Panc1 (cell line): ENCODE measurements at regions not wholly inside any gene's neighbourhood (a gene's known extent, or its start where the extent isn't known, plus 50 kb on each side); places are given as distances from the start of the nearest gene placed in this dataset.

ENCODE experiments used
- ATAC-seq: fragments of 200-7000 bp; cut with Tn5 transposase; 2 replicates; pipeline ENCODE4 v1.9.1; 2020; ENCODE audit warnings: mild to moderate bottlenecking, moderate library complexity
- BruUV-seq: library from RNA; stranded (reverse); fragments of 400-500 nt; replicated peaks from 2 replicates; lab custom pipeline; 2021; lab: Mats Ljungman, UMichigan
- CTCF ChIA-PET: fragments of 300-600 bp; sonication (Branson Sonifier 250); formaldehyde crosslinking; loops from one replicate; lab custom pipeline; 2022; ENCODE audit warnings: antibody characterized with exemption; lab: Charles Lee
- POLR2A ChIA-PET: fragments of 300-600 bp; sonication (Branson Sonifier 250); formaldehyde crosslinking; loops from one replicate; lab custom pipeline; 2022; ENCODE audit warnings: antibody characterized with exemption; lab: Charles Lee
- DNase-seq: peaks from one replicate; pipeline ENCODE4 v3.0.0-alpha.2; 2010; ENCODE audit warnings: low read depth, low spot score
- H3K27ac ChIP-seq: 2 replicates; pipeline ENCODE4 v1.5.1; 2011; ENCODE audit warnings: mild to moderate bottlenecking, low read length, inconsistent platforms
- H3K27me3 ChIP-seq: fragments of 200-500 bp; sonication (Bioruptor generic); 2 replicates; pipeline ENCODE4 v1.6.0; 2014; ENCODE audit warnings: low read length, inconsistent platforms; ENCODE audit not compliant: control insufficient read depth, insufficient read depth
- H3K36me3 ChIP-seq: fragments of 200-500 bp; sonication (Bioruptor generic); 2 replicates; pipeline ENCODE4 v1.5.1; 2014; ENCODE audit warnings: inconsistent platforms, mild to moderate bottlenecking, low read length, moderate library complexity; ENCODE audit not compliant: control insufficient read depth, insufficient read depth
- H3K4me1 ChIP-seq: 2 replicates; pipeline ENCODE4 v1.5.1; 2011; ENCODE audit warnings: inconsistent platforms, mild to moderate bottlenecking, low read length, moderate library complexity; ENCODE audit not compliant: control insufficient read depth, insufficient read depth
- H3K4me3 ChIP-seq, 2 experiments: 2 replicates each; pipeline ENCODE4 v1.5.1; 2011 to 2012; ENCODE audit warnings: low read depth in 2 of 2, low read length in 2 of 2, mild to moderate bottlenecking in 2 of 2, inconsistent platforms in 1 of 2, moderate library complexity in 1 of 2
- H3K9me3 ChIP-seq: fragments of 200-500 bp; sonication (Bioruptor generic); 2 replicates; pipeline ENCODE4 v1.5.1; 2014; ENCODE audit warnings: low read depth, mild to moderate bottlenecking, inconsistent platforms, low read length, moderate library complexity; ENCODE audit not compliant: control insufficient read depth, insufficient read depth
- POLR2AphosphoS5 ChIP-seq: IDR thresholded peaks from 2 replicates; pipeline ENCODE4 v1.6.1; 2012; ENCODE audit warnings: mild to moderate bottlenecking, low read depth, low read length, moderate library complexity
- SIN3A ChIP-seq: IDR thresholded peaks from 2 replicates; pipeline ENCODE4 v1.6.1; 2012; ENCODE audit warnings: low read depth, mild to moderate bottlenecking, low read length, moderate library complexity, borderline replicate concordance; ENCODE audit not compliant: insufficient read depth
- TCF7L2 ChIP-seq: IDR thresholded peaks from 2 replicates; pipeline ENCODE4 v1.6.1; 2011; ENCODE audit warnings: mild to moderate bottlenecking, low read depth, low read length, inconsistent platforms
- in situ Hi-C: cut with HindIII; loops from 2 replicates; pipeline ENCODE4 v1.10.0; 2016; ENCODE audit warnings: low sequenced_read_pairs, low pct_unique_long_range_greater_than_20kb
- intact Hi-C: fragments of 100-400 bp; cut with micrococcal nuclease; formaldehyde crosslinking; loops from one replicate; pipeline ENCODE4 v1.10.0; 2022; ENCODE audit not compliant: unreplicated experiment
- TF ChIP-seq, protein P1 (sequence below), 2 experiments: IDR thresholded peaks; 2 replicates each; pipeline ENCODE4 v1.6.1; 2011 to 2012; ENCODE audit warnings: low read depth in 2 of 2, control low read depth in 1 of 2, low read length in 1 of 2, mild to moderate bottlenecking in 1 of 2, moderate library complexity in 1 of 2; ENCODE audit not compliant: insufficient read depth in 1 of 2
- TF ChIP-seq, protein P2 (sequence below): fragments of 450-650 bp; IDR thresholded peaks from 2 replicates; pipeline ENCODE4 v1.5.1; 2017; ENCODE audit warnings: mild to moderate bottlenecking

DNA sequence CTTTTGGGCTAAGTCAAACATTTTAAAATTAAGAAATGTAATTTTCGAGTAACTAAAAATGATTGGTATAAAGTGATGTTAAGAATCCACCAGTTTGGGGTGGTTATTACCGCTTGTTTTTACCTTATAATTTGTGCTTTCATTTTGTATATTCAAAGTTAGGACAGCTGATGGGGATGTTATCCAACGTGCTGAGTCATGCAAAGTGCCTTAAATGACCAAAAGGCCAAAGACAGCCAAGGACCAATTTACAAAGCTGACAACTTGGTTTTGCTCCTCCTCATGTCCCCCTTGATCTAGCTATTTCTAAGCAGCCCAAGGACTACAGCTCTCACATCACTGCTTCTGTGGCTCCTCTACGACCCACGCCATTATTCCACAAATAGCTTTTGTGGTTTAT lies 181.4 kb upstream of the PCDH7 start:
- no peaks in the 10 kb centered on the region for H3K4me1 ChIP-seq
- intact Hi-C loops, result no loop called here
- no TSS peak for BruUV-seq
- DNase-seq (no peak), ATAC-seq (no peak)
- no peaks in the 10 kb centered on the region for H3K27me3 ChIP-seq
- ChIA-PET CTCF (no interaction called here), POLR2A (no interaction called here)
- no peaks in the 10 kb centered on the region for H3K9me3 ChIP-seq
- in situ Hi-C loops, result no loop called here
- TF ChIP-seq SIN3A, result no peak
- TF ChIP-seq, protein P1, sequence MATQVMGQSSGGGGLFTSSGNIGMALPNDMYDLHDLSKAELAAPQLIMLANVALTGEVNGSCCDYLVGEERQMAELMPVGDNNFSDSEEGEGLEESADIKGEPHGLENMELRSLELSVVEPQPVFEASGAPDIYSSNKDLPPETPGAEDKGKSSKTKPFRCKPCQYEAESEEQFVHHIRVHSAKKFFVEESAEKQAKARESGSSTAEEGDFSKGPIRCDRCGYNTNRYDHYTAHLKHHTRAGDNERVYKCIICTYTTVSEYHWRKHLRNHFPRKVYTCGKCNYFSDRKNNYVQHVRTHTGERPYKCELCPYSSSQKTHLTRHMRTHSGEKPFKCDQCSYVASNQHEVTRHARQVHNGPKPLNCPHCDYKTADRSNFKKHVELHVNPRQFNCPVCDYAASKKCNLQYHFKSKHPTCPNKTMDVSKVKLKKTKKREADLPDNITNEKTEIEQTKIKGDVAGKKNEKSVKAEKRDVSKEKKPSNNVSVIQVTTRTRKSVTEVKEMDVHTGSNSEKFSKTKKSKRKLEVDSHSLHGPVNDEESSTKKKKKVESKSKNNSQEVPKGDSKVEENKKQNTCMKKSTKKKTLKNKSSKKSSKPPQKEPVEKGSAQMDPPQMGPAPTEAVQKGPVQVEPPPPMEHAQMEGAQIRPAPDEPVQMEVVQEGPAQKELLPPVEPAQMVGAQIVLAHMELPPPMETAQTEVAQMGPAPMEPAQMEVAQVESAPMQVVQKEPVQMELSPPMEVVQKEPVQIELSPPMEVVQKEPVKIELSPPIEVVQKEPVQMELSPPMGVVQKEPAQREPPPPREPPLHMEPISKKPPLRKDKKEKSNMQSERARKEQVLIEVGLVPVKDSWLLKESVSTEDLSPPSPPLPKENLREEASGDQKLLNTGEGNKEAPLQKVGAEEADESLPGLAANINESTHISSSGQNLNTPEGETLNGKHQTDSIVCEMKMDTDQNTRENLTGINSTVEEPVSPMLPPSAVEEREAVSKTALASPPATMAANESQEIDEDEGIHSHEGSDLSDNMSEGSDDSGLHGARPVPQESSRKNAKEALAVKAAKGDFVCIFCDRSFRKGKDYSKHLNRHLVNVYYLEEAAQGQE (IDR thresholded peaks at IDR 0.05; ENCODE audit: insufficient read depth in 1 of 2, low read depth in 2 of 2, low read length in 1 of 2), result no peak
- no peak for TF ChIP-seq POLR2AphosphoS5
- TF ChIP-seq TCF7L2, result no peak
- TF ChIP-seq, protein P2, sequence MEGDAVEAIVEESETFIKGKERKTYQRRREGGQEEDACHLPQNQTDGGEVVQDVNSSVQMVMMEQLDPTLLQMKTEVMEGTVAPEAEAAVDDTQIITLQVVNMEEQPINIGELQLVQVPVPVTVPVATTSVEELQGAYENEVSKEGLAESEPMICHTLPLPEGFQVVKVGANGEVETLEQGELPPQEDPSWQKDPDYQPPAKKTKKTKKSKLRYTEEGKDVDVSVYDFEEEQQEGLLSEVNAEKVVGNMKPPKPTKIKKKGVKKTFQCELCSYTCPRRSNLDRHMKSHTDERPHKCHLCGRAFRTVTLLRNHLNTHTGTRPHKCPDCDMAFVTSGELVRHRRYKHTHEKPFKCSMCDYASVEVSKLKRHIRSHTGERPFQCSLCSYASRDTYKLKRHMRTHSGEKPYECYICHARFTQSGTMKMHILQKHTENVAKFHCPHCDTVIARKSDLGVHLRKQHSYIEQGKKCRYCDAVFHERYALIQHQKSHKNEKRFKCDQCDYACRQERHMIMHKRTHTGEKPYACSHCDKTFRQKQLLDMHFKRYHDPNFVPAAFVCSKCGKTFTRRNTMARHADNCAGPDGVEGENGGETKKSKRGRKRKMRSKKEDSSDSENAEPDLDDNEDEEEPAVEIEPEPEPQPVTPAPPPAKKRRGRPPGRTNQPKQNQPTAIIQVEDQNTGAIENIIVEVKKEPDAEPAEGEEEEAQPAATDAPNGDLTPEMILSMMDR, result no peak
- H3K4me3 ChIP-seq, result no peak overlapping the region
- no peaks in the 10 kb centered on the region for H3K36me3 ChIP-seq
- H3K27ac ChIP-seq, result no peak overlapping the region

DNA sequence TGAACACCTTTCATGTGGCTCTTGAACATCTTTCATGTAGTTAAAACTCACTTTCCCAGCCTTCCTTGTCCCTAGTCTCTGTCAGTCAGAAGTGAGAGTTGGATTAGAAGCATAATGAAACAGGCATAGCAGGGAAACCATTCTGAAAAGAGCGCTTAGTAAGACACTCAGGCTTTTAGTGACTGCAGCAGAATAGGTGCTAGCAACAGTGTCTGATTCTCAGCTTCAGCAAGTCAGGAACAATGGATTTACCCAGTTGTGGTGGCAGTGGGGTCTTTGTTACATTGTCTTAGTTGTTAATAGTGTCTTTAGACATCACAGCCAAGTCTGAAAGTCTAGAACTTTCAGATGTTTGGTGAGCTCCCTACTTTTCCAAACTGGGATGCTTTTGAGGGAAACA lies 177.1 kb upstream of the PCDH7 start:
- in situ Hi-C loops, result no loop called here
- H3K36me3 ChIP-seq, result no peaks in the 10 kb centered on the region
- no peaks in the 10 kb centered on the region for H3K27me3 ChIP-seq
- ATAC-seq (no peak), DNase-seq (no peak)
- H3K4me1 ChIP-seq, result no peaks in the 10 kb centered on the region
- ChIA-PET CTCF (no interaction called here), POLR2A (no interaction called here)
- TF ChIP-seq SIN3A, result no peak
- TF ChIP-seq TCF7L2, result no peak
- TF ChIP-seq, protein P1 (IDR thresholded peaks at IDR 0.05; ENCODE audit: insufficient read depth in 1 of 2, low read depth in 2 of 2, low read length in 1 of 2), result no peak
- TF ChIP-seq, protein P2, result no peak
- no peak for TF ChIP-seq POLR2AphosphoS5
- no peak overlapping the region for H3K27ac ChIP-seq
- no peak overlapping the region for H3K4me3 ChIP-seq
- BruUV-seq, result no TSS peak
- H3K9me3 ChIP-seq, result no peaks in the 10 kb centered on the region
- intact Hi-C loops, result no loop called here
